ENCODE measurements at regions not wholly inside any gene's neighbourhood (a gene's known extent, or its start where the extent isn't known, plus 50 kb on each side); places are given as distances from the start of the nearest gene placed in this dataset.

GRCh38 chr17:27950995-27951394, 57.8 kb upstream of the LYRM9 start:
- 19% methylated on average over 5 of the region's 5 CpGs for WGBS (ENCODE audit: missing lambda C conversion rate)
- CTCF ChIA-PET = no interaction called here
- DNase-seq (ENCODE audit: low read depth in 1 of 2, low spot score in 1 of 2) = no peak
- no peak overlapping the region for H3K4me3 ChIP-seq
- no peaks in the 10 kb centered on the region for H3K9me3 ChIP-seq
- ATAC-seq = no peak
- H3K4me2 ChIP-seq = no peak overlapping the region
- H3K27ac ChIP-seq = no peak overlapping the region
- TF ChIP-seq MYC (IDR thresholded peaks at IDR 0.05; ENCODE audit: borderline replicate concordance, low read length) (no peak), ELK1 (IDR thresholded peaks at IDR 0.05; ENCODE audit: low read depth, low read length) (no peak), HMGXB4 (CRISPR knock-in tag; IDR thresholded peaks at IDR 0.05; ENCODE audit: borderline replicate concordance) (no peak), KDM5A (IDR thresholded peaks at IDR 0.05) (no peak), HEYL (CRISPR knock-in tag; IDR thresholded peaks at IDR 0.05) (no peak), USF2 (IDR thresholded peaks at IDR 0.05) (no peak), ZNF302 (CRISPR knock-in tag; IDR thresholded peaks at IDR 0.05) (no peak), CHD4 (IDR thresholded peaks at IDR 0.05; ENCODE audit: borderline replicate concordance) (no peak), ATOH8 (CRISPR knock-in tag; IDR thresholded peaks at IDR 0.05; ENCODE audit: low read depth) (no peak), HOXA7 (CRISPR knock-in tag; IDR thresholded peaks at IDR 0.05) (no peak), CBX8 (IDR thresholded peaks at IDR 0.05) (no peak)
- no peak for FAIRE-seq
- POLR2A ChIA-PET = no interaction called here
- no peaks in the 10 kb centered on the region for H3K4me1 ChIP-seq

GRCh38 chr17:27951872-27952271, 58.7 kb upstream of the LYRM9 start:
- H3K9me3 ChIP-seq = no peaks in the 10 kb centered on the region
- ChIA-PET POLR2A (no interaction called here), CTCF (no interaction called here)
- no peak overlapping the region for H3K27ac ChIP-seq
- TF ChIP-seq RAD21 (conservative IDR thresholded peaks at IDR 0.05 in 1 of 2, IDR thresholded peaks at IDR 0.05 in 1 of 2) (no peak), TP53 (CRISPR knock-in tag; IDR thresholded peaks at IDR 0.05) (no peak), PHF8 (IDR thresholded peaks at IDR 0.05; ENCODE audit: borderline replicate concordance, low read depth) (no peak), SREBF2 (IDR thresholded peaks at IDR 0.05) (no peak), EHMT2 (IDR thresholded peaks at IDR 0.05; ENCODE audit: low read depth) (no peak), ZC3H11A (IDR thresholded peaks at IDR 0.05) (no peak)
- DNase-seq (ENCODE audit: low read depth in 1 of 2, low spot score in 1 of 2) (no peak), FAIRE-seq (no peak), ATAC-seq (no peak)
- 58% methylated on average over 6 of the region's 6 CpGs for WGBS (ENCODE audit: missing lambda C conversion rate)
- H3K4me2 ChIP-seq = no peak overlapping the region
- no peak overlapping the region for H3K4me3 ChIP-seq
- H3K4me1 ChIP-seq = no peaks in the 10 kb centered on the region

DNA sequence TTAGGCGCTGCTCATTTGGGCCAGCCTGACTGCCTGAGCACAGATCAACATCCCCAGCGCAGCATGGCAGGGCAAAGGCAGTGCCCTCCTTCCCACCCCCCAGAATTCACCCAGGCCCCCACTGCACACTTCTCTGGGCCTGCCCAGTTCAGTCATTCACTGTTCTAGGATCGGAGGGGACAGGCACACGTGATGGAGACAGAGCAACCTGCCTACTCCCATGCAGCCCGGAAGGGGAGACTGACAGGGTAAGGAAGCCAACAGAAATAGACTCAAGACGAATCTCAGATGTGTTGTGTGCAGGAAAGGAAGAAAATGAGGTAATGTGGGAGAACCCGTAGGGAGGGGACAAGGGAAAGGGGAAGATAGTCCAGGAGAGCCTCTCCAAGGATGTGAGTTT, 59.2 kb upstream of the LYRM9 start:
- Histone ChIP-seq H3K4me3 (no peak overlapping the region), H3K4me1 (no peaks in the 10 kb centered on the region), H3K4me2 (no peak overlapping the region), H3K27ac (no peak overlapping the region), H3K9me3 (no peaks in the 10 kb centered on the region)
- ChIA-PET POLR2A (no interaction called here), CTCF (no interaction called here)
- FAIRE-seq = no peak
- DNase-seq (ENCODE audit: low read depth in 1 of 2, low spot score in 1 of 2) = no peak
- TF ChIP-seq CHD2 (IDR thresholded peaks at IDR 0.05; ENCODE audit: low read length, partially characterized antibody) (no peak), USF2 (IDR thresholded peaks at IDR 0.05) (no peak), PHF8 (IDR thresholded peaks at IDR 0.05; ENCODE audit: borderline replicate concordance, low read depth) (no peak), SMC3 (IDR thresholded peaks at IDR 0.05) (no peak), EHF (CRISPR knock-in tag; IDR thresholded peaks at IDR 0.05) (no peak), HES2 (IDR thresholded peaks at IDR 0.05) (no peak), POLR2A (IDR thresholded peaks at IDR 0.05; ENCODE audit: low read length) (no peak), ATOH8 (CRISPR knock-in tag; IDR thresholded peaks at IDR 0.05; ENCODE audit: low read depth) (no peak), HOXA7 (CRISPR knock-in tag; IDR thresholded peaks at IDR 0.05) (no peak)
- TF ChIP-seq, protein P1, sequence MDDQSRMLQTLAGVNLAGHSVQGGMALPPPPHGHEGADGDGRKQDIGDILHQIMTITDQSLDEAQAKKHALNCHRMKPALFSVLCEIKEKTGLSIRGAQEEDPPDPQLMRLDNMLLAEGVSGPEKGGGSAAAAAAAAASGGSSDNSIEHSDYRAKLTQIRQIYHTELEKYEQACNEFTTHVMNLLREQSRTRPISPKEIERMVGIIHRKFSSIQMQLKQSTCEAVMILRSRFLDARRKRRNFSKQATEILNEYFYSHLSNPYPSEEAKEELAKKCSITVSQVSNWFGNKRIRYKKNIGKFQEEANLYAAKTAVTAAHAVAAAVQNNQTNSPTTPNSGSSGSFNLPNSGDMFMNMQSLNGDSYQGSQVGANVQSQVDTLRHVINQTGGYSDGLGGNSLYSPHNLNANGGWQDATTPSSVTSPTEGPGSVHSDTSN (IDR thresholded peaks at IDR 0.05) = no peak
- no peak for ATAC-seq
- 43% methylated on average over 7 of the region's 7 CpGs for WGBS (ENCODE audit: missing lambda C conversion rate)
